ENCODE measurements at regions not wholly inside any gene's neighbourhood (a gene's known extent, or its start where the extent isn't known, plus 50 kb on each side); places are given as distances from the start of the nearest gene placed in this dataset.
"Not testable (repeated sequence)": the region's sequence is repeated elsewhere in the genome, so short reads cannot be mapped to it uniquely, and the experiment has no call there.

- Histone ChIP-seq H3K27ac (no peak overlapping the region), H3K27me3 (replicated peaks; ENCODE audit: insufficient read depth) (no peaks in the 10 kb centered on the region), H3K9me3 (no peaks in the 10 kb centered on the region), H3K4me3 (no peak overlapping the region), H3K4me1 (ENCODE audit: control insufficient read depth in 1 of 2, low read depth in 2 of 2) (peaks cover 0 to 19% of the 10 kb centered on the region in 2 donors), H3K36me3 (no peaks in the 10 kb centered on the region)
- TF ChIP-seq CTCF (IDR thresholded peaks at IDR 0.05): no peak
- DNase-seq (ENCODE audit: low spot score) (no peak), ATAC-seq (ENCODE audit: insufficient number of reproducible peaks, low FRiP score, low read depth) (no peak)
Measured at GRCh38 chr7:39758234-39758970, 135.0 kb downstream of the RALA start.

- DNase-seq (ENCODE audit: low spot score): no peak
- no peaks in the 10 kb centered on the region for H3K27me3 ChIP-seq (replicated peaks; ENCODE audit: insufficient read depth)
- H3K27ac ChIP-seq: no peak overlapping the region
- H3K4me3 ChIP-seq: no peak overlapping the region
- ATAC-seq (ENCODE audit: insufficient number of reproducible peaks, low FRiP score, low read depth): no peak
- no peak for TF ChIP-seq CTCF (IDR thresholded peaks at IDR 0.05)
- H3K36me3 ChIP-seq: no peaks in the 10 kb centered on the region
- H3K4me1 ChIP-seq (ENCODE audit: control insufficient read depth in 1 of 2, low read depth in 2 of 2): no peaks in the 10 kb centered on the region
- no peaks in the 10 kb centered on the region for H3K9me3 ChIP-seq
Measured at GRCh38 chr7:39761449-39761848, 138.1 kb downstream of the RALA start.

- not testable (repeated sequence) for H3K27me3 ChIP-seq (replicated peaks; ENCODE audit: insufficient read depth); ATAC-seq (ENCODE audit: insufficient number of reproducible peaks, low FRiP score, low read depth); DNase-seq (ENCODE audit: low spot score); H3K9me3 ChIP-seq; H3K36me3 ChIP-seq; H3K4me3 ChIP-seq; H3K4me1 ChIP-seq (ENCODE audit: control insufficient read depth in 1 of 2, low read depth in 2 of 2); H3K27ac ChIP-seq
Measured at GRCh38 chr7:39762466-39762865, 139.1 kb downstream of the RALA start.

- not testable (repeated sequence) for H3K27ac ChIP-seq; ATAC-seq (ENCODE audit: insufficient number of reproducible peaks, low FRiP score, low read depth); H3K4me1 ChIP-seq (ENCODE audit: control insufficient read depth in 1 of 2, low read depth in 2 of 2); H3K27me3 ChIP-seq (replicated peaks; ENCODE audit: insufficient read depth); H3K9me3 ChIP-seq; DNase-seq (ENCODE audit: low spot score); H3K4me3 ChIP-seq; H3K36me3 ChIP-seq
Measured at GRCh38 chr7:39762881-39763280, 139.5 kb downstream of the RALA start.

- H3K27me3 ChIP-seq (replicated peaks; ENCODE audit: insufficient read depth): not testable (repeated sequence)
Measured at GRCh38 chr7:39765833-39766232, 142.5 kb downstream of the RALA start.

GRCh38 chr7:39768439-39768838, 145.1 kb downstream of the RALA start:
- not testable (repeated sequence) for H3K27me3 ChIP-seq (replicated peaks; ENCODE audit: insufficient read depth); DNase-seq (ENCODE audit: low spot score); H3K4me3 ChIP-seq; H3K4me1 ChIP-seq (ENCODE audit: control insufficient read depth in 1 of 2, low read depth in 2 of 2); H3K27ac ChIP-seq; ATAC-seq (ENCODE audit: insufficient number of reproducible peaks, low FRiP score, low read depth); H3K9me3 ChIP-seq
- H3K36me3 ChIP-seq: peaks cover 17% of the 10 kb centered on the region

More at GRCh38 chr7:39765833-39766232, 142.5 kb downstream of the RALA start:
- not testable (repeated sequence) for H3K9me3 ChIP-seq; H3K4me3 ChIP-seq; H3K27ac ChIP-seq; ATAC-seq (ENCODE audit: insufficient number of reproducible peaks, low FRiP score, low read depth); DNase-seq (ENCODE audit: low spot score); H3K4me1 ChIP-seq (ENCODE audit: control insufficient read depth in 1 of 2, low read depth in 2 of 2)
- peaks cover 11% of the 10 kb centered on the region for H3K36me3 ChIP-seq

GRCh38 chr7:39774341-39774851, 151.0 kb downstream of the RALA start:
- H3K27ac ChIP-seq; ATAC-seq (ENCODE audit: insufficient number of reproducible peaks, low FRiP score, low read depth); H3K9me3 ChIP-seq; H3K4me1 ChIP-seq (ENCODE audit: control insufficient read depth in 1 of 2, low read depth in 2 of 2); H3K4me3 ChIP-seq; DNase-seq (ENCODE audit: low spot score); H3K27me3 ChIP-seq (replicated peaks; ENCODE audit: insufficient read depth): not testable (repeated sequence)
- H3K36me3 ChIP-seq: peaks cover 12% of the 10 kb centered on the region

GRCh38 chr7:39781557-39781956, 158.2 kb downstream of the RALA start:
- not testable (repeated sequence) for ATAC-seq (ENCODE audit: insufficient number of reproducible peaks, low FRiP score, low read depth); DNase-seq (ENCODE audit: low spot score); H3K4me1 ChIP-seq (ENCODE audit: control insufficient read depth in 1 of 2, low read depth in 2 of 2); H3K36me3 ChIP-seq; H3K9me3 ChIP-seq; H3K4me3 ChIP-seq; H3K27ac ChIP-seq; H3K27me3 ChIP-seq (replicated peaks; ENCODE audit: insufficient read depth)

- DNase-seq (ENCODE audit: low spot score); H3K27me3 ChIP-seq (replicated peaks; ENCODE audit: insufficient read depth); ATAC-seq (ENCODE audit: insufficient number of reproducible peaks, low FRiP score, low read depth); H3K27ac ChIP-seq; H3K9me3 ChIP-seq; H3K4me1 ChIP-seq (ENCODE audit: control insufficient read depth in 1 of 2, low read depth in 2 of 2); H3K4me3 ChIP-seq; H3K36me3 ChIP-seq: not testable (repeated sequence)
Measured at GRCh38 chr7:39786440-39786839, 163.1 kb downstream of the RALA start.

- not testable (repeated sequence) for H3K4me3 ChIP-seq; H3K4me1 ChIP-seq (ENCODE audit: control insufficient read depth in 1 of 2, low read depth in 2 of 2); H3K27me3 ChIP-seq (replicated peaks; ENCODE audit: insufficient read depth); DNase-seq (ENCODE audit: low spot score); H3K36me3 ChIP-seq; H3K9me3 ChIP-seq; H3K27ac ChIP-seq; ATAC-seq (ENCODE audit: insufficient number of reproducible peaks, low FRiP score, low read depth)
Measured at GRCh38 chr7:39791035-39791434, 159.0 kb upstream of the CDK13 start.

- H3K4me1 ChIP-seq (ENCODE audit: control insufficient read depth in 1 of 2, low read depth in 2 of 2); H3K9me3 ChIP-seq; DNase-seq (ENCODE audit: low spot score); H3K36me3 ChIP-seq; H3K4me3 ChIP-seq; H3K27me3 ChIP-seq (replicated peaks; ENCODE audit: insufficient read depth); H3K27ac ChIP-seq; ATAC-seq (ENCODE audit: insufficient number of reproducible peaks, low FRiP score, low read depth): not testable (repeated sequence)
Measured at GRCh38 chr7:39791911-39792310, 158.1 kb upstream of the CDK13 start.
